Vagina (tissue), 2 donors: ENCODE measurements at regions not wholly inside any gene's neighbourhood (a gene's known extent, or its start where the extent isn't known, plus 50 kb on each side); places are given as distances from the start of the nearest gene placed in this dataset.
A peak's percentile ranks its signal among the peaks of the same experiment; 100 is the strongest.

Source experiments
- DNase-seq, 2 donors: peaks; one replicate each; pipeline ENCODE4 v3.0.0-alpha.2; 2017; ENCODE audit errors: extremely low spot score in 2 of 2
- H3K27ac ChIP-seq: fragments of 200-600 bp; sonication (generic); one replicate; pipeline ENCODE4 v1.5.1; 2019
- H3K27me3 ChIP-seq: fragments of 200-600 bp; sonication (generic); one replicate; pipeline ENCODE4 v1.5.1; 2019
- H3K36me3 ChIP-seq, 2 donors: fragments of 200-600 bp; sonication (generic); one replicate each; pipeline ENCODE4 v1.5.1; 2017 to 2019
- H3K4me1 ChIP-seq: fragments of 200-600 bp; sonication (generic); one replicate; pipeline ENCODE4 v1.5.1; 2019
- H3K4me3 ChIP-seq, 2 donors: fragments of 200-600 bp; sonication (generic); 1 replicate in 1 of 2; 2 replicates in 1 of 2; pipeline ENCODE4 v1.5.1; 2016 to 2019
- H3K9me3 ChIP-seq: fragments of 200-600 bp; sonication (generic); one replicate; pipeline ENCODE4 v1.5.1; 2019
- POLR2A ChIP-seq, 2 donors: fragments of 450-650 bp; IDR thresholded peaks; one replicate each; pipeline ENCODE4 v1.6.1; 2017; ENCODE audit warnings: antibody characterized with exemption in 2 of 2, mild to moderate bottlenecking in 2 of 2, moderate library complexity in 2 of 2
- POLR2AphosphoS5 ChIP-seq, 2 donors: sonication (generic); formaldehyde crosslinking; IDR thresholded peaks; one replicate each; pipeline ENCODE4 v1.9.0; 2017; ENCODE audit warnings: antibody characterized with exemption in 2 of 2, mild to moderate bottlenecking in 2 of 2, low read depth in 1 of 2; ENCODE audit not compliant: insufficient read depth in 1 of 2
- intact Hi-C: fragments of 100-400 bp; cut with DNase I; formaldehyde crosslinking; loops from one replicate; pipeline ENCODE4 v1.15.1; 2023
- TF ChIP-seq, protein P1 (sequence below), 3 experiments: fragments of 450-650 bp in 2 of 3; fragments of 200-600 bp in 1 of 3; sonication (generic) in 1 of 3; IDR thresholded peaks; one replicate each; pipeline ENCODE4 v1.5.1; 2017 to 2019; ENCODE audit warnings: antibody characterized with exemption in 3 of 3, mild to moderate bottlenecking in 2 of 3, moderate library complexity in 2 of 3

DNA sequence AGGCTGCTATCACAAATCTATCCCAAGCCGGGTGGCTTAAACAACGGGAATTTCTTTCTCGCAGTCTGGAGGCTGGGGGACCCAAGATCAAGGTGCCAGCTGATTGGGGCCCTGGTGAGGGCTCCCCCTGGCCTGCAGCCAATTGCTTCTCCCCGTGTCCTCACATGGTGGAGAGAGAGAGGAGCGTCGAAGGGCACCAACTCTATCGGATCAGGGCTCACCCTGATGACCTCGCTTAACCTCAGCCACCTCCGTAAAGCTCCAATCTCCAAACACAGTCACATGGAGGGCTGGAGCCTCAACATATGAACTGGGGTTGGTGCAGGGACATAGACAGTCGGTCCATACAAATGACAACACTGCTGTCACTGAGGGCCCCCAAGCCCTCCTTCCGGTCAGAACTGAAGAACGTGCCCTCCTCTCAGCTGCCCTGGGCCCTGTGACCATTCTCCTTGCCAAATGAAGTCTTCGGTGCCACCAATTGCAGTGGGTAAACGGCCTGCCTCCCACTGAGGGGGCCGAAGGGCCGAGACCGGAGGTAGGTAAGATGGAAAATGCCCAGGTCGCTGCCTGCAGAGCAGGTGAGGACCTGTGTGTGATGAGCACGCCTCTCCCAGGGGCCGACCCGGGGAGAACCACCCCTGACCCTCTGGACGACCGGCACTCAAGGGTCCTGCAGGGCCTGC lies 211.0 kb downstream of the TOMM20 start:
- no peak for DNase-seq
- no peak overlapping the region for H3K4me3 ChIP-seq
- no peaks in the 10 kb centered on the region for H3K9me3 ChIP-seq
- H3K27me3 ChIP-seq = no peaks in the 10 kb centered on the region
- H3K36me3 ChIP-seq = no peaks in the 10 kb centered on the region
- peak in 1 of 2 donors; percentile 36 for TF ChIP-seq POLR2AphosphoS5 (IDR thresholded peaks at IDR 0.05; ENCODE audit: insufficient read depth in 1 of 2, low read depth in 1 of 2)
- TF ChIP-seq, protein P1, sequence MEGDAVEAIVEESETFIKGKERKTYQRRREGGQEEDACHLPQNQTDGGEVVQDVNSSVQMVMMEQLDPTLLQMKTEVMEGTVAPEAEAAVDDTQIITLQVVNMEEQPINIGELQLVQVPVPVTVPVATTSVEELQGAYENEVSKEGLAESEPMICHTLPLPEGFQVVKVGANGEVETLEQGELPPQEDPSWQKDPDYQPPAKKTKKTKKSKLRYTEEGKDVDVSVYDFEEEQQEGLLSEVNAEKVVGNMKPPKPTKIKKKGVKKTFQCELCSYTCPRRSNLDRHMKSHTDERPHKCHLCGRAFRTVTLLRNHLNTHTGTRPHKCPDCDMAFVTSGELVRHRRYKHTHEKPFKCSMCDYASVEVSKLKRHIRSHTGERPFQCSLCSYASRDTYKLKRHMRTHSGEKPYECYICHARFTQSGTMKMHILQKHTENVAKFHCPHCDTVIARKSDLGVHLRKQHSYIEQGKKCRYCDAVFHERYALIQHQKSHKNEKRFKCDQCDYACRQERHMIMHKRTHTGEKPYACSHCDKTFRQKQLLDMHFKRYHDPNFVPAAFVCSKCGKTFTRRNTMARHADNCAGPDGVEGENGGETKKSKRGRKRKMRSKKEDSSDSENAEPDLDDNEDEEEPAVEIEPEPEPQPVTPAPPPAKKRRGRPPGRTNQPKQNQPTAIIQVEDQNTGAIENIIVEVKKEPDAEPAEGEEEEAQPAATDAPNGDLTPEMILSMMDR (IDR thresholded peaks at IDR 0.05) = no peak
- peak overlapping the region; percentile 75 for H3K27ac ChIP-seq
- intact Hi-C loops = no loop called here
- H3K4me1 ChIP-seq = peaks cover 76% of the 10 kb centered on the region

- H3K4me3 ChIP-seq = no peak overlapping the region
- H3K36me3 ChIP-seq = no peaks in the 10 kb centered on the region
- TF ChIP-seq, protein P1 (IDR thresholded peaks at IDR 0.05) = no peak
- TF ChIP-seq POLR2AphosphoS5 (IDR thresholded peaks at IDR 0.05; ENCODE audit: insufficient read depth in 1 of 2, low read depth in 1 of 2) (no peak), POLR2A (IDR thresholded peaks at IDR 0.05) (no peak)
- intact Hi-C loops = no loop called here
- no peaks in the 10 kb centered on the region for H3K9me3 ChIP-seq
- H3K27ac ChIP-seq = peak overlapping the region; percentile 75
- H3K27me3 ChIP-seq = no peaks in the 10 kb centered on the region
- DNase-seq = no peak
- H3K4me1 ChIP-seq = peaks cover 75% of the 10 kb centered on the region
Observed at GRCh38 chr1:234916840-234917239, 211.8 kb downstream of the TOMM20 start.

DNA sequence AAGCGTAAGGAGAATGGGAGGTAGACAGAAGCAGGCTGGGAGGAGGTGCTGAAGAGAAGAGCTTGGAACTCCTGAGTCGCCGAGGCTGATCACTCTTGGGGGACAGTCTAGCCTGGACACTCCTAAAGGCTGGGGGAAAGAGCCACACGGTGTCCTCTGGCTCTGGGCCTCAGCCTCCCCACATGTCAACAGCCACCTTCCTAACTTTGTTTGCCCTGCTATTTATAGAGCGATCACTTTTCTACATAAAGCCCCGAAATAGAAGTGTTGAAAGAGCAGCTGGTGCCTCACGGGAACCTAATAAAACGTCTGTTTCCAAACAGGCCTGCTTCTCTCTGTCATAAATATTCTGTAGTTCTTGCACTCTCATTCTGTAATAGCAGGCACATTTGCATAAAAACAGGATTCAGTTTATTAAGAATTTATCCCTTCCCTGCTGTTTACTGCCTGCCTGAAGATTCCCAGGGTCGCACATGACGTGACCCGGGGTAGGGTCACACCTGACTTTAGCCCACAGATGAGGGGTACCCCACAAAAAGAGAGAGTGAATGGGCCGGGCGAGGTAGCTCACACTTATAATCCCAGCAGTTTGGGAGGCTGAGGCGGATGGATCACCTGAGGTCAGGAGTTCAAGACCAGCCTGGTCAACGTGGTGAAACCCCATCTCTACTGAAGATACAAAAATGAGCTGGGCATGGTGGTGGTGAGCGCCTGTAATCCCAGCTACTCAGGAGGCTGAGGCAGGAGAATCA lies 212.5 kb downstream of the TOMM20 start:
- no peaks in the 10 kb centered on the region for H3K9me3 ChIP-seq
- intact Hi-C loops = no loop called here
- no peaks in the 10 kb centered on the region for H3K27me3 ChIP-seq
- peak; percentile 52 to 86 for TF ChIP-seq POLR2AphosphoS5 (IDR thresholded peaks at IDR 0.05; ENCODE audit: insufficient read depth in 1 of 2, low read depth in 1 of 2)
- TF ChIP-seq POLR2A (IDR thresholded peaks at IDR 0.05) = no peak
- TF ChIP-seq, protein P1 (IDR thresholded peaks at IDR 0.05) = no peak
- peaks cover 68% of the 10 kb centered on the region for H3K4me1 ChIP-seq
- DNase-seq = no peak
- H3K27ac ChIP-seq = peak overlapping the region; percentile 75
- H3K4me3 ChIP-seq = no peak overlapping the region
- no peaks in the 10 kb centered on the region for H3K36me3 ChIP-seq

- Histone ChIP-seq H3K4me3 (no peak overlapping the region), H3K27ac (peak overlapping the region; percentile 75), H3K4me1 (peaks cover 55% of the 10 kb centered on the region), H3K27me3 (no peaks in the 10 kb centered on the region), H3K36me3 (no peaks in the 10 kb centered on the region), H3K9me3 (no peaks in the 10 kb centered on the region)
- intact Hi-C loops = no loop called here
- no peak for DNase-seq
- no peak for TF ChIP-seq POLR2AphosphoS5 (IDR thresholded peaks at IDR 0.05; ENCODE audit: insufficient read depth in 1 of 2, low read depth in 1 of 2)
- TF ChIP-seq, protein P1 (IDR thresholded peaks at IDR 0.05) = no peak
- no peak for TF ChIP-seq POLR2A (IDR thresholded peaks at IDR 0.05)
Observed at GRCh38 chr1:234914606-234915290, 213.9 kb downstream of the TOMM20 start.
